CD8-positive, alpha-beta memory T cell (primary cell): ENCODE measurements at regions not wholly inside any gene's neighbourhood (a gene's known extent, or its start where the extent isn't known, plus 50 kb on each side); places are given as distances from the start of the nearest gene placed in this dataset.
"Not testable (repeated sequence)": the region's sequence is repeated elsewhere in the genome, so short reads cannot be mapped to it uniquely, and the experiment has no call there.

Experiments
- CTCF ChIA-PET: fragments of 350-600 bp; sonication (Branson Sonifier 250); formaldehyde crosslinking; loops from one replicate; lab custom pipeline; 2021; ENCODE audit warnings: antibody characterized with exemption; lab: Charles Lee
- POLR2A ChIA-PET: fragments of 350-600 bp; sonication (Branson Sonifier 250); formaldehyde crosslinking; loops from one replicate; lab custom pipeline; 2021; ENCODE audit warnings: antibody characterized with exemption; lab: Charles Lee
- DNase-seq, 5 donors: peaks; one replicate each; pipeline versions ENCODE4 v3.0.0 to v3.0.0-alpha.2; 2020 to 2022; ENCODE audit warnings: mixed read lengths in 1 of 5
- H3K27ac ChIP-seq: one replicate; pipeline ENCODE4 v1.7.0; 2013; ENCODE audit warnings: low read depth, mild to moderate bottlenecking, low read length, moderate library complexity
- H3K27me3 ChIP-seq: 2 replicates; pipeline ENCODE4 v1.7.0; 2013; ENCODE audit warnings: low read length, mild to moderate bottlenecking; ENCODE audit not compliant: insufficient read depth, poor library complexity, severe bottlenecking
- H3K36me3 ChIP-seq: 2 replicates; pipeline ENCODE4 v1.7.0; 2013; ENCODE audit warnings: mild to moderate bottlenecking, low read length, moderate library complexity; ENCODE audit not compliant: insufficient read depth
- H3K4me1 ChIP-seq: 2 replicates; pipeline ENCODE4 v1.7.0; 2013; ENCODE audit warnings: mild to moderate bottlenecking, low read length, moderate library complexity; ENCODE audit not compliant: insufficient read depth
- H3K4me3 ChIP-seq: 2 replicates; pipeline ENCODE4 v1.7.0; 2013; ENCODE audit warnings: mild to moderate bottlenecking, low read length
- H3K9me3 ChIP-seq: 2 replicates; pipeline ENCODE4 v1.7.0; 2013; ENCODE audit warnings: mild to moderate bottlenecking, low read length
- H3K27ac Mint-ChIP-seq, 8 donors: one replicate each; pipeline ENCODE4 v1.8.0; 2020 to 2021; ENCODE audit warnings: mixed read lengths in 8 of 8, mild to moderate bottlenecking in 6 of 8, inconsistent platforms in 3 of 8, moderate library complexity in 3 of 8
- H3K27me3 Mint-ChIP-seq, 2 donors: one replicate each; pipeline ENCODE4 v1.8.0; 2020 to 2021; ENCODE audit warnings: mixed read lengths in 2 of 2, mild to moderate bottlenecking in 1 of 2, moderate library complexity in 1 of 2
- H3K36me3 Mint-ChIP-seq, 3 donors: one replicate each; pipeline ENCODE4 v1.8.0; 2020 to 2021; ENCODE audit warnings: mixed read lengths in 3 of 3, inconsistent platforms in 1 of 3, mild to moderate bottlenecking in 1 of 3
- H3K4me1 Mint-ChIP-seq, 3 donors: one replicate each; pipeline ENCODE4 v1.8.0; 2020 to 2021; ENCODE audit warnings: mixed read lengths in 3 of 3, inconsistent platforms in 1 of 3, mild to moderate bottlenecking in 1 of 3
- H3K4me3 Mint-ChIP-seq, 7 donors: one replicate each; pipeline ENCODE4 v1.8.0; 2020 to 2021; ENCODE audit warnings: mixed read lengths in 7 of 7, mild to moderate bottlenecking in 6 of 7, moderate library complexity in 4 of 7, inconsistent platforms in 2 of 7
- H3K9me3 Mint-ChIP-seq, 5 donors: one replicate each; pipeline ENCODE4 v1.8.0; 2020 to 2022; ENCODE audit warnings: mixed read lengths in 5 of 5, mild to moderate bottlenecking in 3 of 5, moderate library complexity in 2 of 5, inconsistent platforms in 1 of 5

DNA sequence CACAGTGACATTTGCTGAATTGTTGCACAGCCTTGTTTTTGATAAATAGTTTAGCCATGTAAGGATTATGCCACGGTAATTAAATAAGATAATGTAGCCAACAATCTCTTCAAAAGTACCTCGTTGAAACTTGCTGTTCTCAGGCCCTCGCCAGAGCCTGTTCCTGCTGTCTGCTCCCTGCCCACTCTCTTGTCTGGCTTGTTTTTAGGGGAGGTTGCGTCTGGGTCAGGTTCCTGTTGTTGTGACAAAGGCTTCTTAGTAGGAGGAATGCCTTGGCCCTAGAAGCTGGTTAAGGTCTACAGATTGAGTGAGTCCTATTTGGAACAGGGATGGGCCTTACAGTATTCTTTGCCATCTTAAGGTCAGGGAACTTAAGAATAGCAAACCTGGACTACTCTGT, 294.0 kb upstream of the NOTCH2NLA start:
- H3K9me3 ChIP-seq, H3K4me1 ChIP-seq, DNase-seq, H3K36me3 Mint-ChIP-seq, H3K27ac ChIP-seq, POLR2A ChIA-PET, H3K27me3 Mint-ChIP-seq, H3K4me3 Mint-ChIP-seq, H3K27me3 ChIP-seq, H3K36me3 ChIP-seq, H3K4me1 Mint-ChIP-seq, H3K4me3 ChIP-seq, H3K27ac Mint-ChIP-seq, H3K9me3 Mint-ChIP-seq, CTCF ChIA-PET: not testable (repeated sequence)

DNA sequence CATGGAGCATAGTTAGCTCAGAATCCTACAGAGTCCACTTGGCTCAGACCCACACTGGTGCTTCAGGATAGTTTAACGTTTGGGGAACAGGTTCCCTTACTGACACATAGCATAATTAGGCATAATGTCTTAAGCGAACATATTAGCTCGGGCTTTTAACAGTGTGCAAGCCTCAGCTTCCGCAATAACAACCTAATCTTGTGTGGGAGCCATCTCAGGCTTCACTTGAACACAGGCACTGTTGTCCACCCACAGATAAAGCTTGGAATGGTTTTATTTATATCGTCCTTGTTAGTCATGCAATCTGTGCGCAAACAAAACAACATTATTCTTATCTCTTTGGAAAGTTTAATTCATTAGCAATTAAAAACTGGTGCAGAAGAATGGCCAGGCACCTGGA, 293.5 kb upstream of the NOTCH2NLA start:
- not testable (repeated sequence) for H3K4me3 ChIP-seq, H3K4me1 Mint-ChIP-seq, H3K27me3 Mint-ChIP-seq

GRCh38 chr1:146521804-146522203, 293.0 kb upstream of the NOTCH2NLA start:
- H3K4me1 ChIP-seq, H3K27ac ChIP-seq, H3K9me3 Mint-ChIP-seq, H3K4me1 Mint-ChIP-seq, H3K27me3 ChIP-seq, H3K9me3 ChIP-seq, POLR2A ChIA-PET, H3K36me3 ChIP-seq, CTCF ChIA-PET, H3K27me3 Mint-ChIP-seq, H3K4me3 Mint-ChIP-seq, H3K36me3 Mint-ChIP-seq, DNase-seq, H3K27ac Mint-ChIP-seq, H3K4me3 ChIP-seq: not testable (repeated sequence)

More for the DNA sequence above, 293.5 kb upstream of the NOTCH2NLA start:
- H3K4me3 Mint-ChIP-seq, POLR2A ChIA-PET, H3K36me3 ChIP-seq, H3K27ac ChIP-seq, DNase-seq, H3K9me3 ChIP-seq, H3K4me1 ChIP-seq, CTCF ChIA-PET, H3K27ac Mint-ChIP-seq, H3K27me3 ChIP-seq, H3K36me3 Mint-ChIP-seq, H3K9me3 Mint-ChIP-seq: not testable (repeated sequence)

GRCh38 chr1:146513754-146514153, 284.9 kb upstream of the NOTCH2NLA start:
- POLR2A ChIA-PET, CTCF ChIA-PET: not testable (repeated sequence)

DNA sequence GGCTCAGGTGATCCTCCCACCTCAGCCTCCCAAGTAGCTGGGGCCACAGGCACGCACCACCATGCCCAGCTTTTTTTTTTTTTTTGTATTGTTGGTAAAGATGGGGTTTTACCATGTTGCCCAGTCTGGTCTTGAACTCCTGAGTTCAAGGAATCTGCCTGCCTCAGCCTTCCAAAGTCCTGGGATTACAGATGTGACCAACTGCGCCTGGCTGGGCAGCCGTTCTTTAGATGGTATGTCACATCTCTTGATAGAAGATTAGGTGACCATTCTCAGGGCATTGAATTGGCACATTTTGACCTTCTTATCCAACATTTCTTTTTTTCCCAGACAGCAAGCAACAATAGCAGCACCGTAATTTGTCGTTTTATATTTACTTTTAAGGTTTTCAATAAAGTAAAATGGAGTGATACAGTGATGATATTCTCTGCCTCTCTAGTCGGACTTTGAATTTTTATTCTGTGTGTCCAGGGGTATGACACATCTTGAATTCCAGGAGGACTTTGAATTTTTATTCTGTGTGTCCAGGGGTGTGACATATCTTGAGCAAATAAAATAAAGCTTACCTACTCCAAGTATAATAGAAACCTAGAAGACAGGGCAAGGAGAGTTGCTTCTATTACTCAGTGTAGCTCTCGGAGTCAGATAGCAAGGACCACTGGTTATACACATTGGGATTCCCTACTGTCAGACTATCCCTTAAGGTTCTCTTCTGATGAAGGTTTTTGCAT, 282.4 kb upstream of the NOTCH2NLA start:
- H3K27ac ChIP-seq, CTCF ChIA-PET, H3K27ac Mint-ChIP-seq, DNase-seq, POLR2A ChIA-PET, H3K36me3 Mint-ChIP-seq, H3K27me3 ChIP-seq, H3K4me3 Mint-ChIP-seq, H3K36me3 ChIP-seq, H3K4me1 ChIP-seq, H3K4me3 ChIP-seq, H3K4me1 Mint-ChIP-seq, H3K27me3 Mint-ChIP-seq, H3K9me3 ChIP-seq, H3K9me3 Mint-ChIP-seq: not testable (repeated sequence)

More at GRCh38 chr1:146513754-146514153, 284.9 kb upstream of the NOTCH2NLA start:
- H3K27ac Mint-ChIP-seq, H3K27ac ChIP-seq, H3K4me1 Mint-ChIP-seq, H3K9me3 ChIP-seq, H3K27me3 ChIP-seq, H3K9me3 Mint-ChIP-seq, H3K27me3 Mint-ChIP-seq, DNase-seq, H3K36me3 ChIP-seq, H3K4me3 Mint-ChIP-seq, H3K4me1 ChIP-seq, H3K36me3 Mint-ChIP-seq, H3K4me3 ChIP-seq: not testable (repeated sequence)

DNA sequence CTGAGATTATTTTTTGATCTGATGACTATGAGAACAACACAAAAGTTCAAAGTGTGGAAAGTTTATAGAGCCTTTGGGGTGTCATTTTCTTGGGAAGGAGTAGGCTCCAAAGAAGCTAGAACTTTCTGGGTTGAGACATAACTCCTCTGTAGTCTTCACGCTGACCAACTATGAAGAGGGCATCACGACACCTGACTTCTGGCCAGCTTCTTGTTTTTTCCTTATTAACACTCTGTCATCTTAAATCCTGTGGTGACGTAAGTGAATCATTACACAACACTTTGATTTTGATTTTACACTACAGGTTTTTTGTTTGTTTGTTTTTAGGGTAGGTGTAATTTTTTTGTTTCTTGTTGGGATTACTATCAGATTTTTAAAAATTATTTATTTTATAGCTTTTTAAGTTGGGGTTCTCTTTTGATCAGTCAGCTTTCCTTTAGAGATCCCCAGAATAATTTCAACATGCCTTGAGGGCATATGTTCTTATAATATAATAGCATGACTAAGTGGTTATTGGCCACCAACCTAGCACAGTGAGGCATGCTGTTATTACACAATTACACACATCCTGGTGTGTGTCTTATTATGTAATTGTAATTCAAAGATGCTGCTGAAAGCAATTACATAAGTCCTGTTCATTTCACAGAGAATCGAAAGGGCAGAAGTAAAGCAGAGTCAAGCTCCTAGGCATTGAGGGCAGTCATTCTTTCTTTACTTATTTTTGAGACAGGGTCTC, 281.6 kb upstream of the NOTCH2NLA start:
- POLR2A ChIA-PET, H3K4me3 Mint-ChIP-seq, H3K36me3 ChIP-seq, H3K4me1 ChIP-seq, CTCF ChIA-PET, H3K27me3 Mint-ChIP-seq, H3K27me3 ChIP-seq, H3K27ac Mint-ChIP-seq, H3K9me3 ChIP-seq, DNase-seq, H3K9me3 Mint-ChIP-seq, H3K36me3 Mint-ChIP-seq, H3K4me3 ChIP-seq, H3K27ac ChIP-seq, H3K4me1 Mint-ChIP-seq: not testable (repeated sequence)

DNA sequence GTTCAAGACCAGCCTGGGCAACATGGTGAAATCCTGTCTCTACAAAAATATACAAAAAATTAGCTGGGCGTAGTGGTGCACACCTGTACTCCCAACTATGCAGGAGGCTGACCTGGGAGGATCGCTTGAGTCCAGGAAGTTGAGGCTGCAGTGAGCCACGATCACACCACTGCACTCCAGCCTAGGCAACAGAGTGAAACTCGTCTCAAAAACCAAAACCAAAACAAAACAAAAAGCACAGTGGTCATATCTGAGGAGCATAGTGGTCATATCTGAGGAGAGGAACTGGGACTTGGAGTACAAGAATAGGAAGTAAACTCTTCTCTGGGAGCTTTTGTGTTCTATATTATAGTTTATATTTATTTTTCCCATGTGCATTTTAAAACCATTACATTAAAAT, 275.3 kb upstream of the NOTCH2NLA start:
- H3K27me3 ChIP-seq, H3K4me1 ChIP-seq, H3K9me3 Mint-ChIP-seq, H3K4me3 ChIP-seq, H3K27ac ChIP-seq, H3K27ac Mint-ChIP-seq, H3K27me3 Mint-ChIP-seq, H3K4me1 Mint-ChIP-seq, H3K9me3 ChIP-seq, CTCF ChIA-PET, H3K36me3 ChIP-seq, DNase-seq, H3K4me3 Mint-ChIP-seq, H3K36me3 Mint-ChIP-seq, POLR2A ChIA-PET: not testable (repeated sequence)

DNA sequence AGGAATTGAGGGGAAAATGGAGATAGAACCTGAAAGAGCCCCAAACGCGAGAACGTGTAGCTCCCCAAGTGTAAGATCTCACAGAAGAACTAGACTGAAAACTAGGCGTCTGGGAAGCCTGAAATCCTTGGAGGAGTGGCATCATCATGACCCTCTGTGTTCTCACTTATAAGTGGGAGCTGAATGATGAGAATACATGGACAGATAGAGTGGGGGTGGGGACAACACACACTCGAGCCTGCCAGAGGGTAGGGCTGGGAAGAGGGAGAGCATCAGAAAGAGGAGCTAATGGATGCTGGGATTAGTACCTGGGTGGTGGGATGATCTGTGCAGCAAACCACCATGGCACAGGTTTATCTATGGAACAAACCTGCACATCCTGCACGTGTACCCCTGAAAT, 258.7 kb upstream of the NOTCH2NLA start:
- H3K4me1 Mint-ChIP-seq, H3K36me3 Mint-ChIP-seq, POLR2A ChIA-PET, H3K36me3 ChIP-seq, H3K4me3 Mint-ChIP-seq, CTCF ChIA-PET, DNase-seq, H3K9me3 ChIP-seq, H3K4me3 ChIP-seq, H3K4me1 ChIP-seq, H3K27ac ChIP-seq, H3K27me3 Mint-ChIP-seq, H3K9me3 Mint-ChIP-seq, H3K27me3 ChIP-seq, H3K27ac Mint-ChIP-seq: not testable (repeated sequence)
